ENCODE measurements at regions not wholly inside any gene's neighbourhood (a gene's known extent, or its start where the extent isn't known, plus 50 kb on each side); places are given as distances from the start of the nearest gene placed in this dataset.
"Not testable (repeated sequence)": the region's sequence is repeated elsewhere in the genome, so short reads cannot be mapped to it uniquely, and the experiment has no call there.

DNA sequence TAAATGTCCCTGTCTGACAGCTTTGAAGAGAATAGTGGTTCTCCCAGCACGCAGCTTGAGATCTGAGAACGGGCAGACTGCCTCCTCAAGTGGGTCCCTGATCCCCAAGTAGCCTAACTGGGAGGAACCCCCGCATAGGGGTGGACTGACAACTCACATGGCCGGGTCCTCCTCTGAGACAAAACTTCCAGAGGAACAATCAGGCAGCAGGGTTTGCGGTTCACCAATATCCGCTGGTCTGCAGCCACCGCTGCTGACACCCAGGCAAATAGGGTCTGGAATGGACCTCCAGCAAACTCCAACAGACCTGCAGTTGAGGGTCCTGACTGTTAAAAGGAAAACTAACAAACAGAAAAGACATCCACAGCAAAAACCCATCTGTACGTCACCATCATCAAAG, 106.5 kb downstream of the TPBG start:
- not testable (repeated sequence) for DNase-seq (ENCODE audit: low read depth); H3K4me3 ChIP-seq (ENCODE audit: low read length); H3K4me1 ChIP-seq (ENCODE audit: control insufficient read depth, insufficient read depth, low read length); H3K27me3 ChIP-seq (replicated peaks; ENCODE audit: control insufficient read depth, insufficient read depth, low read length); H3K9ac ChIP-seq (ENCODE audit: low read length); H3K36me3 ChIP-seq (ENCODE audit: control insufficient read depth, insufficient read depth, low read length, severe bottlenecking); H3K9me3 ChIP-seq (ENCODE audit: control insufficient read depth, low read length)

DNA sequence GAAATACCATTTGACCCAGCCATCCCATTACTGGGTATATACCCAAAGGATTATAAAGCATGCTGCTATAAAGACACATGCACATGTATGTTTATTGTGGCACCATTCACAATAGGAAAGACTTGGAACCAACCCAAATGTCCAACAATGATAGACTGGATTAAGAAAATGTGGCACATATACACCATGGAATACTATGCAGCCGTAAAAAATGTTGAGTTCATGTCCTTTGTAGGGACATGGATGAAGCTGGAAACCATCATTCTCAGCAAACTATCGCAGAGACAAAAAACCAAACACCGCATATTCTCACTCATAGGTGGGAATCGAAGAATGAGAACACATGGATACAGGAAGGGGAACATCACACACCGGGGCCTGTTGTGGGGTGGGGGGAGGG, 111.5 kb downstream of the TPBG start:
- H3K9me3 ChIP-seq (ENCODE audit: control insufficient read depth, low read length); H3K9ac ChIP-seq (ENCODE audit: low read length); H3K4me1 ChIP-seq (ENCODE audit: control insufficient read depth, insufficient read depth, low read length); H3K27me3 ChIP-seq (replicated peaks; ENCODE audit: control insufficient read depth, insufficient read depth, low read length); H3K36me3 ChIP-seq (ENCODE audit: control insufficient read depth, insufficient read depth, low read length, severe bottlenecking); H3K4me3 ChIP-seq (ENCODE audit: low read length); DNase-seq (ENCODE audit: low read depth): not testable (repeated sequence)

DNA sequence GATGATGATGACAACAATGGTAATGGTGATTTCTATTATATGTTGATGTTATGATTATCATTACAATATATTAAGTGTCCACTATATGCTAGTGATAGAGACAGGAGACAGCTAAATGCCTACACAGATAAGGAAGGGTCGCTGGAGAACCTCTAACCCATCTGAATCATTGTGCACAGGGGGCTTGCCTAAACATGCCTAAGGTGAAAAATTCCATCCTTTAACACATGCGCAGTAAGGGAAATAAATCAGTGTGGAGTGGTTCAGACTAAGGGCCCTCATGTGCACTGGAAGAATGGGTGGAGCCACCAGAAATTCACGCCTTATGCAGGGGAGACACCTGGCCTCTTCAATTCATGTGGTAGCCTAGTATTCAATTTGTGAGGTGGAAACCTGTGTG, 120.4 kb downstream of the TPBG start:
- no peak overlapping the region for H3K4me3 ChIP-seq (ENCODE audit: low read length)
- H3K27me3 ChIP-seq (replicated peaks; ENCODE audit: control insufficient read depth, insufficient read depth, low read length), result no peaks in the 10 kb centered on the region
- peaks cover 32% of the 10 kb centered on the region for H3K9me3 ChIP-seq (ENCODE audit: control insufficient read depth, low read length)
- no peak for DNase-seq (ENCODE audit: low read depth)
- no peaks in the 10 kb centered on the region for H3K36me3 ChIP-seq (ENCODE audit: control insufficient read depth, insufficient read depth, low read length, severe bottlenecking)
- no peak overlapping the region for H3K9ac ChIP-seq (ENCODE audit: low read length)
- no peaks in the 10 kb centered on the region for H3K4me1 ChIP-seq (ENCODE audit: control insufficient read depth, insufficient read depth, low read length)

DNA sequence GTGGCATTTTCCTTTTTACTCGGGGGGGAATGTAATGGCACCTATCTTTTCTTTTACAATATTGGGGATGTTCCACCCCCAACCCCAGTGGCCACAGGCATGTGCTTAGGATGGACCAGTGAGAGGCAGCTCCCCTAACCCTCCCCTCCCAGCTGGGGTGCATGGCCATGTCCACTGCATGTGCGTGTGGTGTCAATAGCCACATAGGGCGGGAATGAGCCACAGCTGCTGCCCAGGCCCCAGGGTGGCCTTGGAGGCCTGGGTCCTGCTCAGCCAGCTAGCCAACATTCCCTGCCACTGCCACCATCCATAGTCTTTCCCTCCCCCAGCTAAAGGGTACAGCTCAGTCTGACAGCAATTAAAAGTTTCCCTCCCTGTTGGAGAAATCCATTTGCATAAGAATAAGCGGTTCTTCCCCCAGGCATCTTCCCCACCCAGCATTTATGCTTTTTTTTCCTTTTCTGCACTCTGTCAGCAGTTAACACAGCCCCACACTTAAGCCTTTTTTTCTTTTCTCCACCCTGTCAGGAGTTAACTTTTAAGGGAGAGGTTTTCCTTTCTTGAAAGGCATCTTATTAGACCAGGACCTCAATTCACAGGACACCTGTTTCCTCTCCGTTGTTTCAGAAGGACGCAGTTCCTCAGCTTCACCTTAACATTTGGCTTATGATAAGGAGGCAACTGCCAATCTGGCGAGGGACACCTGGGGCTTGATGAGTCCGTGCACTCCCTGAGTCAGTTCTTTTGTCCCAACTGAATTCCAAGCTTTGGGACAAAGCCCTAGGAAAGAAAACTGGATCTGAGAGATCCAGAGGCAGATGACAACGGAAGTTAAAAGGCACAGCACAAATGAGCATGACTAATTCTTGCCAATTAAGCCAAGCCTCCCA, 121.4 kb downstream of the TPBG start:
- Histone ChIP-seq H3K27me3 (replicated peaks; ENCODE audit: control insufficient read depth, insufficient read depth, low read length) (no peaks in the 10 kb centered on the region), H3K9me3 (ENCODE audit: control insufficient read depth, low read length) (peaks cover 35% of the 10 kb centered on the region), H3K4me1 (ENCODE audit: control insufficient read depth, insufficient read depth, low read length) (no peaks in the 10 kb centered on the region), H3K36me3 (ENCODE audit: control insufficient read depth, insufficient read depth, low read length, severe bottlenecking) (no peaks in the 10 kb centered on the region), H3K9ac (ENCODE audit: low read length) (no peak overlapping the region), H3K4me3 (ENCODE audit: low read length) (no peak overlapping the region)
- DNase-seq (ENCODE audit: low read depth), result no peak

DNA sequence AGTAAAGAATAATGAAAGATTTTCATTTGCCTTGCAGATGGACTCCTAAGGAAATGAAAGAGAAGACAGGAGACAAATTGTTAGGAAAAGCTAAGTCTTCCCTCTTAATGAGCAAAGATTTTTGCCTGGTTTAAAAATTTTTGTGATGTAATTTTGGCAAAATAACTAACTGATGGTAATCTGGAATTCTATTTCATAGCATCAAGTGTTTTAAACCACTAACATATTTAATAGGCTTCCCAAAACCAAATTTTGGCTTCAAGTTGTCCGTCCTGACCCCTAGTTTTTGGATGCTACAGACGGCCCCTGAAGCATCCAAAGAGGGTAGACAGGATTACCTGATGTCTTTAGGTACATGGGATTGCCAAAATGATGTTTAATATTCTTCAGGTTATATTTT, 124.3 kb downstream of the TPBG start:
- no peak for DNase-seq (ENCODE audit: low read depth)
- H3K9ac ChIP-seq (ENCODE audit: low read length), result no peak overlapping the region
- H3K9me3 ChIP-seq (ENCODE audit: control insufficient read depth, low read length), result peaks cover 37% of the 10 kb centered on the region
- peaks cover 5% of the 10 kb centered on the region for H3K4me1 ChIP-seq (ENCODE audit: control insufficient read depth, insufficient read depth, low read length)
- H3K27me3 ChIP-seq (replicated peaks; ENCODE audit: control insufficient read depth, insufficient read depth, low read length), result no peaks in the 10 kb centered on the region
- H3K36me3 ChIP-seq (ENCODE audit: control insufficient read depth, insufficient read depth, low read length, severe bottlenecking), result no peaks in the 10 kb centered on the region
- H3K4me3 ChIP-seq (ENCODE audit: low read length), result peak overlapping the region; percentile 23

DNA sequence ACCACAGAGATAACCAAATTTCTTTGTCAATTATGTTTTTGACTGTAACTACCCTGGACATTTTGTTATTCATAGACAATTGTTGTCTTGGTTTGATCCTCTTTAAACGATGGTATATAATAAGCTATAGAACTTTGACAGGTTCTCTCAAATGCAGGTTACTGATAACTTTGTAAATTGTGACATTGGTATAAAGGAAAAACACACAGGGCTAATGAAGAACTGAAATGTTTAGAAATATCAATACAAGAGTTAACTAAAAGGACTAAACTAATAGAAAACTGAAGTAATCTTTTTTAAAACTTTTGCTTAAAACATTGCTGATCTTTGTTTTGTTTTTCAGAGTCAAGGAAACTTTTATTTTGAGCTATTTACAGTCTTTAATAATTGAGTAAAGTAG, 124.8 kb downstream of the TPBG start:
- Histone ChIP-seq H3K36me3 (ENCODE audit: control insufficient read depth, insufficient read depth, low read length, severe bottlenecking) (no peaks in the 10 kb centered on the region), H3K4me1 (ENCODE audit: control insufficient read depth, insufficient read depth, low read length) (peaks cover 5% of the 10 kb centered on the region), H3K9me3 (ENCODE audit: control insufficient read depth, low read length) (peaks cover 37% of the 10 kb centered on the region), H3K4me3 (ENCODE audit: low read length) (no peak overlapping the region), H3K9ac (ENCODE audit: low read length) (no peak overlapping the region), H3K27me3 (replicated peaks; ENCODE audit: control insufficient read depth, insufficient read depth, low read length) (no peaks in the 10 kb centered on the region)
- no peak for DNase-seq (ENCODE audit: low read depth)

DNA sequence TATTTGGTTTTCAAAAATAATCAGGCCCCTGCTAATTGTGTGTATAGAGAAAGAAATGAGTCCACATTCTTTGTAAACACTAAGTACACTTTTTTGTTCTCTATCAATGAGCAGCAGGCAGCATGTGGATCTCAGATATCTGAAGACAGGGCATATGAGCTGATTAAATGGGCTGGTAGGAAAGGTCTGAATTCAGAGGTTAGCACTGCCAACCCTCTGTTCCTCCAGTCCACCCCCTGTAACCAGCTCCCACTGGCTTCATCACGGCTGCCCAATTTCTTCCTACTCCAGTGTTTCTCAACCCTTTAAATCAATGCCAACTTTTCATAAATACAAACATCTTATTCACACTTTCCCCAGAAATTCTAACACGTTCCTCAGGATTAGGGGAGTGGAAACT, 128.5 kb downstream of the TPBG start:
- H3K9me3 ChIP-seq (ENCODE audit: control insufficient read depth, low read length), result peaks cover 20% of the 10 kb centered on the region
- no peak overlapping the region for H3K4me3 ChIP-seq (ENCODE audit: low read length)
- no peaks in the 10 kb centered on the region for H3K27me3 ChIP-seq (replicated peaks; ENCODE audit: control insufficient read depth, insufficient read depth, low read length)
- H3K36me3 ChIP-seq (ENCODE audit: control insufficient read depth, insufficient read depth, low read length, severe bottlenecking), result no peaks in the 10 kb centered on the region
- H3K4me1 ChIP-seq (ENCODE audit: control insufficient read depth, insufficient read depth, low read length), result peaks cover 5% of the 10 kb centered on the region
- no peak overlapping the region for H3K9ac ChIP-seq (ENCODE audit: low read length)
- DNase-seq (ENCODE audit: low read depth), result no peak

DNA sequence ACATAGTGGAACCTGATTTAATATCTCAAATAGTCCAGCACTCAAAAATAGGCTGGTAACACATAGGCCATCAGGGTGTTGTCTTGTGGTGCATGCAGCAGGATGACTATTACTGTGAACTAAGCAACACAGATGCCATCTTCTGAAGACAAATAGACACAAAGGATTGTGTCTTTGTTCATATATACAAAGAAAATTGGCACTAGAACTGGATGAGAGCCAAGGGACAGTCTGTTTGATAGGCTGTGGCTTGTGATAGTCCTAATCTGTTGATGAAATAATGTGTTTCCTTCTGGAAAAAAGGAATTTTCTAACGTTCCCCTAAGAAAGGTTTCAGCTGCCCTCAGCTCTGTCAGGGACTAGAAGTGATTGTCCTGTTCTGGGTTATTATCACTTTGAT, 129.8 kb downstream of the TPBG start:
- H3K27me3 ChIP-seq (replicated peaks; ENCODE audit: control insufficient read depth, insufficient read depth, low read length), result no peaks in the 10 kb centered on the region
- peaks cover 9% of the 10 kb centered on the region for H3K9me3 ChIP-seq (ENCODE audit: control insufficient read depth, low read length)
- no peaks in the 10 kb centered on the region for H3K36me3 ChIP-seq (ENCODE audit: control insufficient read depth, insufficient read depth, low read length, severe bottlenecking)
- no peak for DNase-seq (ENCODE audit: low read depth)
- no peak overlapping the region for H3K4me3 ChIP-seq (ENCODE audit: low read length)
- H3K9ac ChIP-seq (ENCODE audit: low read length), result no peak overlapping the region
- H3K4me1 ChIP-seq (ENCODE audit: control insufficient read depth, insufficient read depth, low read length), result peaks cover 5% of the 10 kb centered on the region

DNA sequence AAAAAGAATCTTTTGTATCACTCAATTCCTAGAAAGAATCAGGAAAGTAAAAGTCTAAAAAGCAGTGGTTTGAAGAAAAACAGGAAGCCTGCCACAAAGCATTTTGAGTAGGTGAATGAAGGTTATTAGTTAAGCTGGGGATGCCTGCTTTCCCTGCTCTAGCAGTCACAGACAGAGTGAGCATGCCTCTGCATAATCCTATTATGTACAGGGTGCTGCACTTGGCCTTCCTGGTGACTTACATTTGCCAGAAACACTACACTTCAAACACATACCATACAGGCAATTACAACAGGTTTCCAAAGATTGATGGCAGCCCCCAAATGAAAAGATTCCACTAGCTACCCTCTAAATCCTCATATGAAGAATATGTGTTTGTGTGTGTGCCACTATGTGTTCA, 130.8 kb downstream of the TPBG start:
- H3K4me3 ChIP-seq (ENCODE audit: low read length), result no peak overlapping the region
- no peaks in the 10 kb centered on the region for H3K27me3 ChIP-seq (replicated peaks; ENCODE audit: control insufficient read depth, insufficient read depth, low read length)
- DNase-seq (ENCODE audit: low read depth), result no peak
- peaks cover 5% of the 10 kb centered on the region for H3K4me1 ChIP-seq (ENCODE audit: control insufficient read depth, insufficient read depth, low read length)
- no peaks in the 10 kb centered on the region for H3K36me3 ChIP-seq (ENCODE audit: control insufficient read depth, insufficient read depth, low read length, severe bottlenecking)
- peaks cover 3% of the 10 kb centered on the region for H3K9me3 ChIP-seq (ENCODE audit: control insufficient read depth, low read length)
- no peak overlapping the region for H3K9ac ChIP-seq (ENCODE audit: low read length)

DNA sequence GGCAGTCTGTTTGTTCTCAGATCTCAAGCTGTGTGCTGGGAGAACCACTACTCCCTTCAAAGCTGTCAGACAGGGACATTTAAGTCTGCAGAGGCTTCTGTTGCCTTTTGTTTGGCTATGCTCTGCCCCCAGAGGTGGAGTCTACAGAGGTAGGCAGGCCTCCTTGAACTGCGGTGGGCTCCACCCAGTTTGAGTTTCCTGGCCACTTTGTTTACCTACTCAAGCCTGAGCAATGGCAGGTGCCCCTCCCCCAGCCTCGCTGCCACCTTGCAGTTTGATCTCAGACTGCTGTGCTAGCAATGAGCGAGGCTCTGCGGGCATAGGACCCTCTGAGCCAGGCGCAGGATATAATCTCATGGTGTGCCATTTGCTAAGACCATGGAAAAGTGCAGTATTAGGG, 138.3 kb downstream of the TPBG start:
- not testable (repeated sequence) for DNase-seq (ENCODE audit: low read depth); H3K9ac ChIP-seq (ENCODE audit: low read length); H3K4me3 ChIP-seq (ENCODE audit: low read length); H3K4me1 ChIP-seq (ENCODE audit: control insufficient read depth, insufficient read depth, low read length); H3K27me3 ChIP-seq (replicated peaks; ENCODE audit: control insufficient read depth, insufficient read depth, low read length); H3K9me3 ChIP-seq (ENCODE audit: control insufficient read depth, low read length); H3K36me3 ChIP-seq (ENCODE audit: control insufficient read depth, insufficient read depth, low read length, severe bottlenecking)

DNA sequence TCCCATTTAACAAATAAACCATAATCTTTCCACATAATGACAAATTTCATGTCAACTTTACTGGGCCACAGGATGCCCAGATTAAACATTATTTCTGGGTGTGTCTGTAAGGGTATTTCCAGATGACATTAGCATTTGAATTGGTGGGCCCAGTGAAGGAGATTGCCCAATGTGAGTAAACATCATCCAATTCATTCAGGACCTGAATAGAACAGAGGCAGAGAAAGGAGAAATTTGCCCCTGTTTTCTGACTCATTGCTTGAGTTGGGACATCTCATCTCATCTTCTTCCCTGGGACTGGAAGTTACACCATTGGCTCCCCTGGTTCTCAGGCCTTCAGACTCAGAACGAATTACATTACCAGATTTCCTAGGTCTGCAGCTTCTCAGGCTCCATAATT, 142.9 kb downstream of the TPBG start:
- Histone ChIP-seq H3K27me3 (replicated peaks; ENCODE audit: control insufficient read depth, insufficient read depth, low read length) (no peaks in the 10 kb centered on the region), H3K9ac (ENCODE audit: low read length) (no peak overlapping the region)
- DNase-seq (ENCODE audit: low read depth), result no peak

DNA sequence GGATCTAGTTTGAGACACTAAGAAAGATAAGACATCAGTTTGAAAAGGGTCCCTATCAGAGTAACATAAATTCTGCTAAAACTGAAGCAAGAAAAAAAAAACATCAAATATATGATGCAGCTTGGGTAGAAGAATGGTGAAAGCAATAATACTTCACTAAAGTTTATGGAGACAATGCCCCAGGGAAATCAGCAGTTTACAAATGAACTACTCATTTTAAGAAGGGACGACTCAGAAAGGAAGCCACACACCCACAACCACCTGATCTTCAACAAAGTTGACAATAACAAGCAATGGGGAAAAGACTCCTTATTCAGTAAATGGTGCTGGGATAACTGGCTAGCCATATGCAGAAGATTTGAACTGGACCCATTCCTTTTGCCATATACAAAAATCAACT, 143.5 kb downstream of the TPBG start:
- no peak overlapping the region for H3K9ac ChIP-seq (ENCODE audit: low read length)
- no peaks in the 10 kb centered on the region for H3K36me3 ChIP-seq (ENCODE audit: control insufficient read depth, insufficient read depth, low read length, severe bottlenecking)
- H3K4me1 ChIP-seq (ENCODE audit: control insufficient read depth, insufficient read depth, low read length), result no peaks in the 10 kb centered on the region
- H3K4me3 ChIP-seq (ENCODE audit: low read length), result no peak overlapping the region
- no peaks in the 10 kb centered on the region for H3K27me3 ChIP-seq (replicated peaks; ENCODE audit: control insufficient read depth, insufficient read depth, low read length)
- DNase-seq (ENCODE audit: low read depth), result no peak
- H3K9me3 ChIP-seq (ENCODE audit: control insufficient read depth, low read length), result no peaks in the 10 kb centered on the region

More for the DNA sequence above, 142.9 kb downstream of the TPBG start:
- Histone ChIP-seq H3K9me3 (ENCODE audit: control insufficient read depth, low read length) (no peaks in the 10 kb centered on the region), H3K4me1 (ENCODE audit: control insufficient read depth, insufficient read depth, low read length) (no peaks in the 10 kb centered on the region), H3K36me3 (ENCODE audit: control insufficient read depth, insufficient read depth, low read length, severe bottlenecking) (no peaks in the 10 kb centered on the region), H3K4me3 (ENCODE audit: low read length) (no peak overlapping the region)
